Endothelial cell (in vitro differentiated cells): ENCODE measurements at regions not wholly inside any gene's neighbourhood (a gene's known extent, or its start where the extent isn't known, plus 50 kb on each side); places are given as distances from the start of the nearest gene placed in this dataset.

Experiments used
- DNase-seq: peaks from one replicate; pipeline ENCODE4 v3.0.0; 2021; ENCODE audit warnings: low spot score
- H3K27ac Mint-ChIP-seq: one replicate; pipeline ENCODE4 v1.8.0; 2021; ENCODE audit warnings: mixed read lengths, inconsistent platforms; ENCODE audit not compliant: unreplicated experiment
- H3K27me3 Mint-ChIP-seq: one replicate; pipeline ENCODE4 v1.8.0; 2021; ENCODE audit warnings: mild to moderate bottlenecking, moderate library complexity, mixed read lengths, inconsistent platforms; ENCODE audit not compliant: unreplicated experiment
- H3K36me3 Mint-ChIP-seq: one replicate; pipeline ENCODE4 v1.8.0; 2021; ENCODE audit warnings: mild to moderate bottlenecking, low read depth, mixed read lengths, inconsistent platforms; ENCODE audit not compliant: unreplicated experiment
- H3K4me1 Mint-ChIP-seq: one replicate; pipeline ENCODE4 v1.8.0; 2021; ENCODE audit warnings: mild to moderate bottlenecking, mixed read lengths, inconsistent platforms; ENCODE audit not compliant: unreplicated experiment
- H3K4me3 Mint-ChIP-seq: one replicate; pipeline ENCODE4 v1.8.0; 2021; ENCODE audit warnings: mild to moderate bottlenecking, mixed read lengths, inconsistent platforms; ENCODE audit not compliant: unreplicated experiment
- H3K9me3 Mint-ChIP-seq: one replicate; pipeline ENCODE4 v1.8.0; 2021; ENCODE audit warnings: mixed read lengths, inconsistent platforms; ENCODE audit not compliant: unreplicated experiment
- TF ChIP-seq, protein P1 (sequence below): fragments of 200-600 bp; sonication (generic); IDR thresholded peaks from one replicate; pipeline ENCODE4 v1.5.0; 2021; ENCODE audit warnings: antibody characterized with exemption; ENCODE audit not compliant: unreplicated experiment

- H3K4me1 Mint-ChIP-seq, result no peaks in the 10 kb centered on the region
- no peaks in the 10 kb centered on the region for H3K27me3 Mint-ChIP-seq
- TF ChIP-seq, protein P1, sequence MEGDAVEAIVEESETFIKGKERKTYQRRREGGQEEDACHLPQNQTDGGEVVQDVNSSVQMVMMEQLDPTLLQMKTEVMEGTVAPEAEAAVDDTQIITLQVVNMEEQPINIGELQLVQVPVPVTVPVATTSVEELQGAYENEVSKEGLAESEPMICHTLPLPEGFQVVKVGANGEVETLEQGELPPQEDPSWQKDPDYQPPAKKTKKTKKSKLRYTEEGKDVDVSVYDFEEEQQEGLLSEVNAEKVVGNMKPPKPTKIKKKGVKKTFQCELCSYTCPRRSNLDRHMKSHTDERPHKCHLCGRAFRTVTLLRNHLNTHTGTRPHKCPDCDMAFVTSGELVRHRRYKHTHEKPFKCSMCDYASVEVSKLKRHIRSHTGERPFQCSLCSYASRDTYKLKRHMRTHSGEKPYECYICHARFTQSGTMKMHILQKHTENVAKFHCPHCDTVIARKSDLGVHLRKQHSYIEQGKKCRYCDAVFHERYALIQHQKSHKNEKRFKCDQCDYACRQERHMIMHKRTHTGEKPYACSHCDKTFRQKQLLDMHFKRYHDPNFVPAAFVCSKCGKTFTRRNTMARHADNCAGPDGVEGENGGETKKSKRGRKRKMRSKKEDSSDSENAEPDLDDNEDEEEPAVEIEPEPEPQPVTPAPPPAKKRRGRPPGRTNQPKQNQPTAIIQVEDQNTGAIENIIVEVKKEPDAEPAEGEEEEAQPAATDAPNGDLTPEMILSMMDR, result no peak
- H3K9me3 Mint-ChIP-seq, result no peaks in the 10 kb centered on the region
- H3K27ac Mint-ChIP-seq, result no peak overlapping the region
- no peak overlapping the region for H3K4me3 Mint-ChIP-seq
- H3K36me3 Mint-ChIP-seq, result no peaks in the 10 kb centered on the region
- no peak for DNase-seq
Measured at GRCh38 chr14:26887847-26888246, 290.0 kb upstream of the NOVA1 start.

DNA sequence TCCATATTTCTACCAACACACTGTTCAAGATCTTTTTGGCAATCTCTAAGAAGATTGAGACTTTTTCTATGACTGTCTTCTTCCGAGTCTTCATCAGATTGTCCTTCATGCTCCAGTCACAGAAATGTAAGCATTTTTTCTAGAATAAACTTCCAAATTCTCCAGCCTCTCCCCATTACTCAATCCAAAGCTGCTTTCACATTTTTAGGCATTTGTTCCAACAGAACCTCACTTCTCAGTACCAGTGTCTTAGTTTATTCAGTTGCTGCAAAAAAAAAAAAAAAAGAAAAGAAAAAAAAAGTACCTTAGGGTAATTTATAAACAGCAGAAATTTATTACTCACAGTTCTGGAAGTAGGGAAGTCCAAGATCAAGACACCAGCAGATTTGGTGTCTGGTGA is 290.8 kb upstream of the NOVA1 start:
- no peaks in the 10 kb centered on the region for H3K27me3 Mint-ChIP-seq
- H3K27ac Mint-ChIP-seq, result no peak overlapping the region
- no peaks in the 10 kb centered on the region for H3K4me1 Mint-ChIP-seq
- H3K36me3 Mint-ChIP-seq, result no peaks in the 10 kb centered on the region
- H3K9me3 Mint-ChIP-seq, result no peaks in the 10 kb centered on the region
- DNase-seq, result no peak
- H3K4me3 Mint-ChIP-seq, result no peak overlapping the region
- TF ChIP-seq, protein P1, result no peak

DNA sequence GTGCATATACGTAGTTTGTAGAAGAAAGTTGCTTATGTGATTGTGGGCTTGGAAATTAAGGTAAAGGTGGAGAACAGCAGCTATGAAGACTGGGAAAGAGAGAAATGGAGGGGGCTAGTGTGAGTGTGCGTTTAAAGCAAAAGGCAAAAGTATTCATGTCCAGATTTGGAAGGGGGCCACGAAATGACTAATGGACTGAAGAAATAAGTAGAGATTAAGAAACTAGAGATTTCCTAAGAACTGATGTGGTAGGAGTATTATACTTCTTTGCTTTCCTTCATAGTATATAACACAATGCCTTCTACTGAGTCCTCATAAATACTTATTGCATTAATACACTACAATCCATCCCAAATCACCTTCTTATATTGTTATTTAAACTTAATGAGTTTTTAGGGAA is 298.6 kb upstream of the NOVA1 start:
- no peak overlapping the region for H3K4me3 Mint-ChIP-seq
- no peak for DNase-seq
- no peaks in the 10 kb centered on the region for H3K36me3 Mint-ChIP-seq
- peaks cover 3% of the 10 kb centered on the region for H3K9me3 Mint-ChIP-seq
- no peaks in the 10 kb centered on the region for H3K4me1 Mint-ChIP-seq
- H3K27ac Mint-ChIP-seq, result no peak overlapping the region
- H3K27me3 Mint-ChIP-seq, result no peaks in the 10 kb centered on the region
- TF ChIP-seq, protein P1, result no peak

GRCh38 chr14:26897196-26897595 is 299.4 kb upstream of the NOVA1 start:
- Mint-ChIP-seq H3K4me3 (no peak overlapping the region), H3K36me3 (no peaks in the 10 kb centered on the region), H3K9me3 (peaks cover 3% of the 10 kb centered on the region), H3K27me3 (no peaks in the 10 kb centered on the region), H3K27ac (no peak overlapping the region), H3K4me1 (no peaks in the 10 kb centered on the region)
- TF ChIP-seq, protein P1, result no peak
- DNase-seq, result no peak

DNA sequence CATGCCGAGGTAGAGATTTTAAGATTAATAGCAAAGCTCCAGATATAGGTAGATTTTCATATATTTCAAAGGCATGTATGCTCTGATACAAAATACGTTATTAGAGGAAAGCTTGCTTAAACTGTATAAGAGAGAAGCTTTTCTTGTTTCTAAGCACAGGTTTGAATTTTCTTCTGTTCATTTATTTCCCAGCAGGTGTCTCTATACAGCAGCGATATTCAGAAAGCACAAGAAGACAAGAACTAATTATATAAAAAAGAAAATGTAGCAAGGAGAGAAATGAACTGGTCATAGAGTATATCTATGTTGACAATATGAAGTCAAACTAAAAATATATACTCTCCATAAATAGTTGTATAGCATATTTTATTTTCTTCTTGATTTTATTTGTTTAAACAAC is 307.4 kb upstream of the NOVA1 start:
- Mint-ChIP-seq H3K27me3 (no peaks in the 10 kb centered on the region), H3K27ac (no peak overlapping the region), H3K4me1 (no peaks in the 10 kb centered on the region), H3K4me3 (no peak overlapping the region), H3K36me3 (no peaks in the 10 kb centered on the region), H3K9me3 (peaks cover under 1% of the 10 kb centered on the region)
- TF ChIP-seq, protein P1, result no peak
- DNase-seq, result no peak
